Endothelial cell (in vitro differentiated cells): ENCODE measurements at regions not wholly inside any gene's neighbourhood (a gene's known extent, or its start where the extent isn't known, plus 50 kb on each side); places are given as distances from the start of the nearest gene placed in this dataset.
"Not testable (repeated sequence)": the region's sequence is repeated elsewhere in the genome, so short reads cannot be mapped to it uniquely, and the experiment has no call there.

Experiments
- DNase-seq: peaks from one replicate; pipeline ENCODE4 v3.0.0; 2021; ENCODE audit warnings: low spot score
- H3K27ac Mint-ChIP-seq: one replicate; pipeline ENCODE4 v1.8.0; 2021; ENCODE audit warnings: mixed read lengths, inconsistent platforms; ENCODE audit not compliant: unreplicated experiment
- H3K27me3 Mint-ChIP-seq: one replicate; pipeline ENCODE4 v1.8.0; 2021; ENCODE audit warnings: mild to moderate bottlenecking, moderate library complexity, mixed read lengths, inconsistent platforms; ENCODE audit not compliant: unreplicated experiment
- H3K36me3 Mint-ChIP-seq: one replicate; pipeline ENCODE4 v1.8.0; 2021; ENCODE audit warnings: mild to moderate bottlenecking, low read depth, mixed read lengths, inconsistent platforms; ENCODE audit not compliant: unreplicated experiment
- H3K4me1 Mint-ChIP-seq: one replicate; pipeline ENCODE4 v1.8.0; 2021; ENCODE audit warnings: mild to moderate bottlenecking, mixed read lengths, inconsistent platforms; ENCODE audit not compliant: unreplicated experiment
- H3K4me3 Mint-ChIP-seq: one replicate; pipeline ENCODE4 v1.8.0; 2021; ENCODE audit warnings: mild to moderate bottlenecking, mixed read lengths, inconsistent platforms; ENCODE audit not compliant: unreplicated experiment
- H3K9me3 Mint-ChIP-seq: one replicate; pipeline ENCODE4 v1.8.0; 2021; ENCODE audit warnings: mixed read lengths, inconsistent platforms; ENCODE audit not compliant: unreplicated experiment
- TF ChIP-seq, protein P1 (sequence below): fragments of 200-600 bp; sonication (generic); IDR thresholded peaks from one replicate; pipeline ENCODE4 v1.5.0; 2021; ENCODE audit warnings: antibody characterized with exemption; ENCODE audit not compliant: unreplicated experiment

DNA sequence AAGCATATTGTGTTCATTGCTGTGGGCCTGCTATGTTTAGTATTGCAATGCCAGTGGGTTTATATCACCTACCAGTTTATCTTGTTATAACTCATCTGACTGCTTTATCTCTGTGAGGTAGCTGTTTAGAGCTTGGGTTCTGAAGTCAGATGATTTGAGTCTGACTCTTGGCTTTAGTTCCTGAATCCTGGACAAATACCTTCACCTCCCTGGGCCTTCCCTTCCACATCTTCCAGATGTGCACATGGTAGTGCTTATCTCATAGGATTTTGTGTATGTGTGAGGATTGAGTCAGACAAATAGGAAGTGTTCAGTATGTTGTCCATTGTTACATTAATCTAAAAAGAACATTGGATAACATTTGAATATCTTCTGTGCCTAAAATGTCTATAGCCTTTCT, 63.5 kb upstream of the ANKRD10 start:
- Mint-ChIP-seq H3K36me3 (no peaks in the 10 kb centered on the region), H3K4me1 (no peaks in the 10 kb centered on the region), H3K9me3 (no peaks in the 10 kb centered on the region)

DNA sequence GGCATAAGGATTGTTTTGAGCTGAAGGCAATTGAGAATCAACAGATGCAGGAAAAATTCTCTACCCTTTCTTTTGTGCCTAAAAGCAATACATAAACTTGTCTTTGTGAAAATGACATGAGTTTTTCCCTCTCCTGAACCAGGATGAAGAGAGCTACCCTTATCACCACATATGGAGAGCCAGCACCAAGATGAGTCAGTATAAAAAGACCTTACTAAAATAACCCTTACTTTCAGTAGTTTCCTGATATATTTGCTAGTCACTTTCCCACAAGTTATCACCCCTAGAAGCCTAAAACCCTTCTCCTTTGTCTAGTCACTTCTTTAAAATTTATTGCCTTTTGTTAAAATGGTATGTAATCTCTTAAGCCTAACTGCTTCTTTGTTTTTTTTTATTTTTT, 61.9 kb upstream of the ANKRD10 start:
- no peak overlapping the region for H3K4me3 Mint-ChIP-seq
- H3K4me1 Mint-ChIP-seq, result no peaks in the 10 kb centered on the region
- no peaks in the 10 kb centered on the region for H3K36me3 Mint-ChIP-seq
- no peaks in the 10 kb centered on the region for H3K9me3 Mint-ChIP-seq
- H3K27me3 Mint-ChIP-seq, result no peaks in the 10 kb centered on the region
- TF ChIP-seq, protein P1, sequence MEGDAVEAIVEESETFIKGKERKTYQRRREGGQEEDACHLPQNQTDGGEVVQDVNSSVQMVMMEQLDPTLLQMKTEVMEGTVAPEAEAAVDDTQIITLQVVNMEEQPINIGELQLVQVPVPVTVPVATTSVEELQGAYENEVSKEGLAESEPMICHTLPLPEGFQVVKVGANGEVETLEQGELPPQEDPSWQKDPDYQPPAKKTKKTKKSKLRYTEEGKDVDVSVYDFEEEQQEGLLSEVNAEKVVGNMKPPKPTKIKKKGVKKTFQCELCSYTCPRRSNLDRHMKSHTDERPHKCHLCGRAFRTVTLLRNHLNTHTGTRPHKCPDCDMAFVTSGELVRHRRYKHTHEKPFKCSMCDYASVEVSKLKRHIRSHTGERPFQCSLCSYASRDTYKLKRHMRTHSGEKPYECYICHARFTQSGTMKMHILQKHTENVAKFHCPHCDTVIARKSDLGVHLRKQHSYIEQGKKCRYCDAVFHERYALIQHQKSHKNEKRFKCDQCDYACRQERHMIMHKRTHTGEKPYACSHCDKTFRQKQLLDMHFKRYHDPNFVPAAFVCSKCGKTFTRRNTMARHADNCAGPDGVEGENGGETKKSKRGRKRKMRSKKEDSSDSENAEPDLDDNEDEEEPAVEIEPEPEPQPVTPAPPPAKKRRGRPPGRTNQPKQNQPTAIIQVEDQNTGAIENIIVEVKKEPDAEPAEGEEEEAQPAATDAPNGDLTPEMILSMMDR, result no peak
- no peak overlapping the region for H3K27ac Mint-ChIP-seq
- no peak for DNase-seq

More for the DNA sequence above, 63.5 kb upstream of the ANKRD10 start:
- Mint-ChIP-seq H3K27me3 (no peaks in the 10 kb centered on the region), H3K27ac (no peak overlapping the region), H3K4me3 (no peak overlapping the region)
- TF ChIP-seq, protein P1, result no peak
- DNase-seq, result no peak

- peaks cover 2% of the 10 kb centered on the region for H3K27me3 Mint-ChIP-seq
- no peaks in the 10 kb centered on the region for H3K9me3 Mint-ChIP-seq
- no peak overlapping the region for H3K4me3 Mint-ChIP-seq
- H3K4me1 Mint-ChIP-seq, result no peaks in the 10 kb centered on the region
- no peak for DNase-seq
- TF ChIP-seq, protein P1, result no peak
- no peak overlapping the region for H3K27ac Mint-ChIP-seq
- no peaks in the 10 kb centered on the region for H3K36me3 Mint-ChIP-seq
Measured at GRCh38 chr13:110973007-110973700, 58.3 kb upstream of the ANKRD10 start.

DNA sequence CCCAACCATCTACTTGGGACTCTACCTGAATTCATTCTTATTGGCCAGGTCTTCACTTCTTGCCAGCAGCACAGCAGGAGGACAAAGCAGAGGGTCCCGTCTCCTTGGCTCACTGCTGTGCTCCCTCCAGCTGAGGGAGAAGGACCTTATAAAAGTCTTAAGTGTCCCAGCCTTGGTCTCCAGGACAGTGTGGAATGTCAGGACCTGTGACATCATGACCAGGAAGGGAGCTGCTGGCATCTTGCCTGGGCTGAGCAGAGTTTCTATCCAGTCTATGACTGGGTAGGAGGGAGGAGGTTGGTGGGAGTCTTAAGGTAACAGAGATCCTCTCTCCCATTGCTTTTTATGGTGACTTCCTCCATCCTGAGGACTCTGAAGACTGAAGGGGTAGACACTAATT, 56.6 kb upstream of the ANKRD10 start:
- TF ChIP-seq, protein P1, result no peak
- Mint-ChIP-seq H3K36me3 (peaks cover 5% of the 10 kb centered on the region), H3K9me3 (no peaks in the 10 kb centered on the region), H3K4me1 (no peaks in the 10 kb centered on the region), H3K27ac (no peak overlapping the region), H3K27me3 (peaks cover 2% of the 10 kb centered on the region), H3K4me3 (no peak overlapping the region)
- no peak for DNase-seq

GRCh38 chr13:110967156-110967855, 52.4 kb upstream of the ANKRD10 start:
- H3K4me1 Mint-ChIP-seq, H3K9me3 Mint-ChIP-seq, H3K27me3 Mint-ChIP-seq, H3K27ac Mint-ChIP-seq, DNase-seq, H3K4me3 Mint-ChIP-seq: not testable (repeated sequence)
- H3K36me3 Mint-ChIP-seq, result peaks cover 12% of the 10 kb centered on the region
